ENCODE measurements at regions not wholly inside any gene's neighbourhood (a gene's known extent, or its start where the extent isn't known, plus 50 kb on each side); places are given as distances from the start of the nearest gene placed in this dataset.
"Not testable (repeated sequence)": the region's sequence is repeated elsewhere in the genome, so short reads cannot be mapped to it uniquely, and the experiment has no call there.

DNA sequence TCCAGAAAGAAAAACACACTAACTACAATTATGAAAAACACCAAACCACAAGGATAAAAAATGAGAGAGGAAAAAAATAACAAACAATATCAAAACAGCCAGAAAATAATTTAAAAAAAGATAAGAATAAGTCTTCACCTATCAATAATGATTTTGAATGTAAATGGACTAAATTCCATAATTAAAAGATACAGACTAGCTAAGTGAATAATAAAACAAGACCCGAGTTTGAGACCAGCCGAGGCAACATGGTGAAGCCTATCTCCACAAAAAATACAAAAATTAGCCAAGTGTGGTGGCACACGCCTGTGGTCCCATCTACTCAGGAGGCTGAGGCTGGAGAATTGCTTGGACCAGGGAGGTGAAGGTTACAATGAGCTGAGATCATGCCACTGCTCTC lies 131.1 kb downstream of the MTERF1 start:
- TF ChIP-seq, protein P1, sequence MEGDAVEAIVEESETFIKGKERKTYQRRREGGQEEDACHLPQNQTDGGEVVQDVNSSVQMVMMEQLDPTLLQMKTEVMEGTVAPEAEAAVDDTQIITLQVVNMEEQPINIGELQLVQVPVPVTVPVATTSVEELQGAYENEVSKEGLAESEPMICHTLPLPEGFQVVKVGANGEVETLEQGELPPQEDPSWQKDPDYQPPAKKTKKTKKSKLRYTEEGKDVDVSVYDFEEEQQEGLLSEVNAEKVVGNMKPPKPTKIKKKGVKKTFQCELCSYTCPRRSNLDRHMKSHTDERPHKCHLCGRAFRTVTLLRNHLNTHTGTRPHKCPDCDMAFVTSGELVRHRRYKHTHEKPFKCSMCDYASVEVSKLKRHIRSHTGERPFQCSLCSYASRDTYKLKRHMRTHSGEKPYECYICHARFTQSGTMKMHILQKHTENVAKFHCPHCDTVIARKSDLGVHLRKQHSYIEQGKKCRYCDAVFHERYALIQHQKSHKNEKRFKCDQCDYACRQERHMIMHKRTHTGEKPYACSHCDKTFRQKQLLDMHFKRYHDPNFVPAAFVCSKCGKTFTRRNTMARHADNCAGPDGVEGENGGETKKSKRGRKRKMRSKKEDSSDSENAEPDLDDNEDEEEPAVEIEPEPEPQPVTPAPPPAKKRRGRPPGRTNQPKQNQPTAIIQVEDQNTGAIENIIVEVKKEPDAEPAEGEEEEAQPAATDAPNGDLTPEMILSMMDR (IDR thresholded peaks at IDR 0.05; ENCODE audit: insufficient read depth, low read depth, low read length, missing control alignments): no peak
- DNase-seq (ENCODE audit: low read depth): no peak
- H3K4me3 ChIP-seq (ENCODE audit: low read depth, low read length): no peak overlapping the region

GRCh38 chr7:91750091-91750490 lies 130.4 kb downstream of the MTERF1 start:
- H3K4me3 ChIP-seq (ENCODE audit: low read depth, low read length): no peak overlapping the region
- no peak for DNase-seq (ENCODE audit: low read depth)
- TF ChIP-seq, protein P1 (IDR thresholded peaks at IDR 0.05; ENCODE audit: insufficient read depth, low read depth, low read length, missing control alignments): no peak

- no peak for DNase-seq (ENCODE audit: low read depth)
- H3K4me3 ChIP-seq (ENCODE audit: low read depth, low read length): no peak overlapping the region
- TF ChIP-seq, protein P1 (IDR thresholded peaks at IDR 0.05; ENCODE audit: insufficient read depth, low read depth, low read length, missing control alignments): no peak
Observed at GRCh38 chr7:91752102-91752501, 128.4 kb downstream of the MTERF1 start.

GRCh38 chr7:91754280-91754679 lies 126.2 kb downstream of the MTERF1 start:
- not testable (repeated sequence) for DNase-seq (ENCODE audit: low read depth); H3K4me3 ChIP-seq (ENCODE audit: low read depth, low read length)

GRCh38 chr7:91755121-91755520 lies 125.4 kb downstream of the MTERF1 start:
- H3K4me3 ChIP-seq (ENCODE audit: low read depth, low read length); DNase-seq (ENCODE audit: low read depth): not testable (repeated sequence)

DNA sequence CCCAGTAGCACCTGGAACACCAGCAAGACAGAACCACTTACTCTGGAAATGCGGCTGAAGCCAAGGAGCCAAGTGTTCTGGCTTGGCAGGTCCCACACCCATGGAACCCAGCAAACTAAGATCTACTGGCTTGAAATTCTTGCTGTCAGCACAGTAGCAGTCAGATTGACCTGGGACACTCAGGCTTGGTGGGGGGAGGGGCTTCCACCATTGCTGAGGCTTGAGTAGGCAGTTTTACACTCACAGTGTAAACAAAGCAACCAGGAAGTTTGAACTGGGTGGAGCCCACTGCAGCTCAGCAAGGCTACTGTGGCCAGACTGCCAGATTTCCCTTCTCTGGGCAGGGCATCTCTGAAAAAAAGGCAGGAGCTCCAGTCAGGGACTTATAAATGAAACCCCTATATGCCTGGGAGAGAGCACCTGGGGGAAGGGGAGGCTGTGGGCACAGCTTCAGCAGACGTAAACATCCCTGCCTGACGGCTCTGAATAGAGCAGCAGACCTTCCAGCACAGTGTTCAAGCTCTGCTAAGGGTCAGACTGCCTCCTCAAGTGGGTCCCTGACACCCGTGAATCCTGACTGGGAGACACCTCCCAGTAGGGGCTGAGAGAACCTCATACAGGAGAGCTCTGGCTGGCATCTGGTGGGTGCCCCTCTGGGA lies 121.2 kb downstream of the MTERF1 start:
- peak; percentile 2 for DNase-seq (ENCODE audit: low read depth)
- H3K4me3 ChIP-seq (ENCODE audit: low read depth, low read length): no peak overlapping the region
- TF ChIP-seq, protein P1 (IDR thresholded peaks at IDR 0.05; ENCODE audit: insufficient read depth, low read depth, low read length, missing control alignments): no peak

DNA sequence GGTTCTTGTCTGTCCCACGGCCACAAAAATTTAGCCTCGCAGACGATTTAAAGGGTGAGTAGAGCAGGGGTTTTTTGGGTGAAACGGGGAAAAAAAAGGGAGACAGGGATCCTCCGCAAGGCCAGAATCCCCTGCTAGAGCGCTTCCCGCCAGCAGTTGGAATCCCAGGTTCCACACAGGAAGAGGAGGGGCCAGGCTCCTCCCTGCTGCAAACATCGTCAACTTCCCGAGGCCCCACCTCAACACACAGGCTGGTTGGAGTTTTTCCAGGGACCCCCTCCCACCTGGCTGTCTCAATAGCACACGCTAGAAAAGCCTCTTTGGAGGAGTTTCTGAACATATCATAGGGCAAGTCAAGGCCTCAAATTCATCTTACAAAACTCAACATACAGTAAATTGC lies 112.7 kb downstream of the MTERF1 start:
- TF ChIP-seq, protein P1 (IDR thresholded peaks at IDR 0.05; ENCODE audit: insufficient read depth, low read depth, low read length, missing control alignments): no peak
- DNase-seq (ENCODE audit: low read depth): no peak
- no peak overlapping the region for H3K4me3 ChIP-seq (ENCODE audit: low read depth, low read length)

DNA sequence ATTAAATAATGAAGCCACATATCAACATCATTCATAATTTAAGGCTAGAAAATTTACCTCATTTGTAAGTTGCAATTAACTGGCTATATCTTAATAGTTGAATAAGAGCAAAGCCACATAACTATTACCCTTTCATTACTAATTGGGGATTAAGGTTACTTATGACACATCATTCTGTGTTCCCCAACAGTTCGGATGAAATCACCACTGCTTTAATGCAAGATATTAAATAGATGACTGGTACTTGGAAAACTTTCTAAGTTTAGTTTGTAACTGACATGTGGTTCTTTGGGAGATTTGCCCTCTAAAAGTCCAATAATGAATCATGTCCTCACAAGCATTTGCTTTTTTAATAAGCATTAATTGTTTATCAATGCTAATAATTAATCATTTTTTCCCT lies 109.1 kb downstream of the MTERF1 start:
- DNase-seq (ENCODE audit: low read depth): no peak
- H3K4me3 ChIP-seq (ENCODE audit: low read depth, low read length): no peak overlapping the region
- TF ChIP-seq, protein P1 (IDR thresholded peaks at IDR 0.05; ENCODE audit: insufficient read depth, low read depth, low read length, missing control alignments): no peak
